Peyer's patch (tissue), 4 donors: ENCODE measurements at regions not wholly inside any gene's neighbourhood (a gene's known extent, or its start where the extent isn't known, plus 50 kb on each side); places are given as distances from the start of the nearest gene placed in this dataset.

Source experiments
- DNase-seq, 3 donors: peaks; one replicate each; pipeline ENCODE4 v3.0.0-alpha.2; 2017 to 2019
- H3K27ac ChIP-seq, 4 donors: fragments of 200-600 bp; sonication (generic); one replicate each; pipeline ENCODE4 v1.5.1; 2016 to 2019
- H3K27me3 ChIP-seq, 2 donors: fragments of 200-600 bp; sonication (generic); one replicate each; pipeline ENCODE4 v1.5.1; 2019
- H3K36me3 ChIP-seq, 3 donors: fragments of 200-600 bp; sonication (generic); one replicate each; pipeline ENCODE4 v1.5.1; 2016 to 2019
- H3K4me1 ChIP-seq, 4 donors: fragments of 200-600 bp; sonication (generic); one replicate each; pipeline ENCODE4 v1.5.1; 2016 to 2019
- H3K4me3 ChIP-seq, 4 donors: fragments of 200-600 bp; sonication (generic); 1 replicate in 3 of 4; 2 replicates in 1 of 4; pipeline ENCODE4 v1.5.1; 2016 to 2019; ENCODE audit warnings: mild to moderate bottlenecking in 1 of 4
- H3K9me3 ChIP-seq, 4 donors: fragments of 200-600 bp; sonication (generic); one replicate each; pipeline ENCODE4 v1.5.1; 2016 to 2019; ENCODE audit warnings: mild to moderate bottlenecking in 1 of 4
- POLR2A ChIP-seq, 2 donors: fragments of 450-650 bp; IDR thresholded peaks; one replicate each; pipeline ENCODE4 v1.5.1; 2017; ENCODE audit warnings: antibody characterized with exemption in 2 of 2, mild to moderate bottlenecking in 2 of 2, moderate library complexity in 2 of 2
- TF ChIP-seq, protein P1 (sequence below), 6 experiments: fragments of 450-650 bp in 4 of 6; fragments of 200-600 bp in 2 of 6; sonication (generic) in 1 of 6; IDR thresholded peaks; one replicate each; pipeline ENCODE4 v1.5.1; 2017 to 2019; ENCODE audit warnings: antibody characterized with exemption in 6 of 6, mild to moderate bottlenecking in 3 of 6, moderate library complexity in 1 of 6

DNA sequence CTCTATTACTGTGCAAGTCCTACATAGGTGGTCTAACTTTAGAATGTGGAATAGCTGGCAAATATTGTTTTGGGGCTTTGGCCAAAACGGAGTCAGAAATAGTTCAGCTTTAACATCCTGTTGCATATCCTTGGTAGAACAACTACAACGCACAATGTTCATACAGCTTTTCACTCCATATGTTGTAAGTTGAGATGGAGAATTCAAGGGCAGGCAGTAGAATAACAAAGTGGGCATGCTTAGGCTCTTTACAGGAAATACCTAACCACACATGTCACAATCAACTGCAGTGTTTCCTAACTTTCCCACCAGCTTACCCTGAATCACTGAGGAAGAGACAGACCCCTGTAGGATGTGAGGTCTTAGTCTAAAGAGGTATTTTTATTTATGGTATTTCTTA is 122.3 kb downstream of the PPP1R3A start:
- H3K27ac ChIP-seq: no peak overlapping the region
- TF ChIP-seq POLR2A (IDR thresholded peaks at IDR 0.05): no peak
- TF ChIP-seq, protein P1, sequence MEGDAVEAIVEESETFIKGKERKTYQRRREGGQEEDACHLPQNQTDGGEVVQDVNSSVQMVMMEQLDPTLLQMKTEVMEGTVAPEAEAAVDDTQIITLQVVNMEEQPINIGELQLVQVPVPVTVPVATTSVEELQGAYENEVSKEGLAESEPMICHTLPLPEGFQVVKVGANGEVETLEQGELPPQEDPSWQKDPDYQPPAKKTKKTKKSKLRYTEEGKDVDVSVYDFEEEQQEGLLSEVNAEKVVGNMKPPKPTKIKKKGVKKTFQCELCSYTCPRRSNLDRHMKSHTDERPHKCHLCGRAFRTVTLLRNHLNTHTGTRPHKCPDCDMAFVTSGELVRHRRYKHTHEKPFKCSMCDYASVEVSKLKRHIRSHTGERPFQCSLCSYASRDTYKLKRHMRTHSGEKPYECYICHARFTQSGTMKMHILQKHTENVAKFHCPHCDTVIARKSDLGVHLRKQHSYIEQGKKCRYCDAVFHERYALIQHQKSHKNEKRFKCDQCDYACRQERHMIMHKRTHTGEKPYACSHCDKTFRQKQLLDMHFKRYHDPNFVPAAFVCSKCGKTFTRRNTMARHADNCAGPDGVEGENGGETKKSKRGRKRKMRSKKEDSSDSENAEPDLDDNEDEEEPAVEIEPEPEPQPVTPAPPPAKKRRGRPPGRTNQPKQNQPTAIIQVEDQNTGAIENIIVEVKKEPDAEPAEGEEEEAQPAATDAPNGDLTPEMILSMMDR (IDR thresholded peaks at IDR 0.05): no peak
- DNase-seq: no peak

GRCh38 chr7:113794573-113794972 is 124.2 kb downstream of the PPP1R3A start:
- H3K4me1 ChIP-seq: no peaks in the 10 kb centered on the region
- H3K9me3 ChIP-seq: no peaks in the 10 kb centered on the region
- H3K36me3 ChIP-seq: no peaks in the 10 kb centered on the region
- no peaks in the 10 kb centered on the region for H3K27me3 ChIP-seq
- H3K27ac ChIP-seq: no peak overlapping the region
- TF ChIP-seq, protein P1 (IDR thresholded peaks at IDR 0.05): no peak
- no peak for TF ChIP-seq POLR2A (IDR thresholded peaks at IDR 0.05)
- H3K4me3 ChIP-seq: no peak overlapping the region
- no peak for DNase-seq

More for the DNA sequence above, 122.3 kb downstream of the PPP1R3A start:
- Histone ChIP-seq H3K9me3 (no peaks in the 10 kb centered on the region), H3K4me3 (no peak overlapping the region), H3K4me1 (no peaks in the 10 kb centered on the region), H3K27me3 (no peaks in the 10 kb centered on the region), H3K36me3 (no peaks in the 10 kb centered on the region)

DNA sequence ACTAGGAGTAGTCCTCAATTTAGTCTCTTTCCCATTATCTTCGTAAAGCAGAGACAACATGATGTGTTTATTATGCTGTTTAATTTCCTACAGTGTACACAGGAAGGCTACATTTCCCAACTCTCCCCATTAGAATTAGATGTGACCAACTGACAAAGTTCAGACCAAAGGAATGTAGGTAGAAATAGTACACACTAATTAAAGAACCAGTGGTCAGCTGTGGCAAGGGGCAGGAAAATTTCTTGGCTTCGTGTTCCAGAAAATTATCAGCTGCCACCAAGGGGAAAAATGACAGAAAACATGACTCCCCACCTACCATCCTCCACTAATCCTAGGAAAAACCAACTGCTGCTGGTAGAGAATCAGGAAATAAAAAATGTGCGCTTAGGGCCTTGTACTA is 125.6 kb downstream of the PPP1R3A start:
- no peak overlapping the region for H3K27ac ChIP-seq
- H3K4me1 ChIP-seq: no peaks in the 10 kb centered on the region
- TF ChIP-seq, protein P1 (IDR thresholded peaks at IDR 0.05): no peak
- TF ChIP-seq POLR2A (IDR thresholded peaks at IDR 0.05): no peak
- DNase-seq: no peak
- H3K36me3 ChIP-seq: no peaks in the 10 kb centered on the region
- H3K27me3 ChIP-seq: no peaks in the 10 kb centered on the region
- H3K4me3 ChIP-seq: no peak overlapping the region
- no peaks in the 10 kb centered on the region for H3K9me3 ChIP-seq

- Histone ChIP-seq H3K36me3 (no peaks in the 10 kb centered on the region), H3K4me3 (no peak overlapping the region), H3K27ac (no peak overlapping the region), H3K27me3 (no peaks in the 10 kb centered on the region), H3K9me3 (no peaks in the 10 kb centered on the region), H3K4me1 (no peaks in the 10 kb centered on the region)
- DNase-seq: no peak
- no peak for TF ChIP-seq POLR2A (IDR thresholded peaks at IDR 0.05)
- TF ChIP-seq, protein P1 (IDR thresholded peaks at IDR 0.05): no peak
Observed at GRCh38 chr7:113790025-113790424, 128.8 kb downstream of the PPP1R3A start.

- TF ChIP-seq, protein P1 (IDR thresholded peaks at IDR 0.05): no peak
- no peaks in the 10 kb centered on the region for H3K4me1 ChIP-seq
Observed at GRCh38 chr7:113787106-113787505, 131.7 kb downstream of the PPP1R3A start.

GRCh38 chr7:113784956-113785355 is 133.9 kb downstream of the PPP1R3A start:
- no peak overlapping the region for H3K27ac ChIP-seq
- H3K4me1 ChIP-seq: no peaks in the 10 kb centered on the region
- TF ChIP-seq POLR2A (IDR thresholded peaks at IDR 0.05): no peak
- TF ChIP-seq, protein P1 (IDR thresholded peaks at IDR 0.05): no peak

More at GRCh38 chr7:113787106-113787505, 131.7 kb downstream of the PPP1R3A start:
- Histone ChIP-seq H3K9me3 (no peaks in the 10 kb centered on the region), H3K27me3 (no peaks in the 10 kb centered on the region), H3K27ac (no peak overlapping the region), H3K4me3 (no peak overlapping the region), H3K36me3 (no peaks in the 10 kb centered on the region)
- DNase-seq: no peak

More at GRCh38 chr7:113784956-113785355, 133.9 kb downstream of the PPP1R3A start:
- H3K4me3 ChIP-seq: no peak overlapping the region
- no peaks in the 10 kb centered on the region for H3K27me3 ChIP-seq
- DNase-seq: no peak
- no peaks in the 10 kb centered on the region for H3K36me3 ChIP-seq
- no peaks in the 10 kb centered on the region for H3K9me3 ChIP-seq
